ENCODE measurements at regions not wholly inside any gene's neighbourhood (a gene's known extent, or its start where the extent isn't known, plus 50 kb on each side); places are given as distances from the start of the nearest gene placed in this dataset.
A peak's percentile ranks its signal among the peaks of the same experiment; 100 is the strongest.

DNA sequence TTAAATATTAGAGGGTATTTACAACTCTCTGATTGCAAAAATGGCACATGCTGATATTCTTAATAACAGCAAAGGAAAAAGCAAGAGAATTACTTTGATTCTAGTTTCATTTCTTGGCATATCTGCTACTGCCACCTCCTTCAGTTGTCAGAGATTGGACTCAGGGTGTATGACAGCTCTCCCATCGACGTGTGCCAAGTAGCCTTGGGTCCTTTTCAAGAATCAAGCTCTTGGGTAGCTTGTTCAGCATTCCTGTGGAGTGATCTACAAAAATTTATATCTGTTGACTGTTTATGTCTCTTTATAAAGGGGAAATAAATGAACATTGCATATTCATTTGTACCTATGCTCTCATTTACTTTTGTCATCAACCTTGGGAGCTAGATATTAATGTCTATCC lies 315.6 kb downstream of the PRR16 start:
- H3K27ac ChIP-seq (ENCODE audit: low read depth in 2 of 2, low read length in 1 of 2), result peak overlapping the region in 1 of 2 experiments; percentile 82; a peak in 2 of 4 replicates
- H4K20me1 ChIP-seq (ENCODE audit: insufficient read depth), result no peaks in the 10 kb centered on the region
- no peaks in the 10 kb centered on the region for H3K9me3 ChIP-seq

More for the DNA sequence above, 315.6 kb downstream of the PRR16 start:
- WGBS (ENCODE audit: low lambda C conversion rate), result 72% methylated on average over 2 of the region's 2 CpGs
- H3K9me2 ChIP-seq, result no peaks in the 10 kb centered on the region
- H3K9ac ChIP-seq, result peak overlapping the region; percentile 42; the same call in 1 of the 2 replicates
- DNase-seq, result no peak
- peaks cover 11% of the 10 kb centered on the region for H3F3A ChIP-seq (replicated peaks; ENCODE audit: insufficient read depth)
- no peaks in the 10 kb centered on the region for H3K27me3 ChIP-seq (ENCODE audit: insufficient read depth)
- ChIA-PET POLR2A (no interaction called here), CTCF (no interaction called here)
- H3K79me2 ChIP-seq (ENCODE audit: insufficient read depth), result no peaks in the 10 kb centered on the region
- peaks cover 0 to 18% of the 10 kb centered on the region in 2 experiments; a peak in 2 of 4 replicates for H3K4me1 ChIP-seq (ENCODE audit: control insufficient read depth in 1 of 2, insufficient read depth in 2 of 2, low read depth in 1 of 2, low read length in 1 of 2)
- H2AFZ ChIP-seq (ENCODE audit: low read depth), result peak overlapping the region; percentile 78; the same call in 1 of the 2 replicates
- TF ChIP-seq MXI1 (IDR thresholded peaks at IDR 0.05; ENCODE audit: low read depth, low read length) (no peak), TAF1 (IDR thresholded peaks at IDR 0.05; ENCODE audit: borderline replicate concordance, low read depth, low read length) (no peak), FOXJ3 (CRISPR knock-in tag; IDR thresholded peaks at IDR 0.05) (no peak), FOSL2 (IDR thresholded peaks at IDR 0.05; ENCODE audit: borderline replicate concordance, low read depth) (no peak), TEAD4 (IDR thresholded peaks at IDR 0.05; ENCODE audit: borderline replicate concordance, insufficient read depth) (no peak)
- TF ChIP-seq, protein P1, sequence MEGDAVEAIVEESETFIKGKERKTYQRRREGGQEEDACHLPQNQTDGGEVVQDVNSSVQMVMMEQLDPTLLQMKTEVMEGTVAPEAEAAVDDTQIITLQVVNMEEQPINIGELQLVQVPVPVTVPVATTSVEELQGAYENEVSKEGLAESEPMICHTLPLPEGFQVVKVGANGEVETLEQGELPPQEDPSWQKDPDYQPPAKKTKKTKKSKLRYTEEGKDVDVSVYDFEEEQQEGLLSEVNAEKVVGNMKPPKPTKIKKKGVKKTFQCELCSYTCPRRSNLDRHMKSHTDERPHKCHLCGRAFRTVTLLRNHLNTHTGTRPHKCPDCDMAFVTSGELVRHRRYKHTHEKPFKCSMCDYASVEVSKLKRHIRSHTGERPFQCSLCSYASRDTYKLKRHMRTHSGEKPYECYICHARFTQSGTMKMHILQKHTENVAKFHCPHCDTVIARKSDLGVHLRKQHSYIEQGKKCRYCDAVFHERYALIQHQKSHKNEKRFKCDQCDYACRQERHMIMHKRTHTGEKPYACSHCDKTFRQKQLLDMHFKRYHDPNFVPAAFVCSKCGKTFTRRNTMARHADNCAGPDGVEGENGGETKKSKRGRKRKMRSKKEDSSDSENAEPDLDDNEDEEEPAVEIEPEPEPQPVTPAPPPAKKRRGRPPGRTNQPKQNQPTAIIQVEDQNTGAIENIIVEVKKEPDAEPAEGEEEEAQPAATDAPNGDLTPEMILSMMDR (IDR thresholded peaks at IDR 0.05), result no peak
- TF ChIP-seq, protein P2, sequence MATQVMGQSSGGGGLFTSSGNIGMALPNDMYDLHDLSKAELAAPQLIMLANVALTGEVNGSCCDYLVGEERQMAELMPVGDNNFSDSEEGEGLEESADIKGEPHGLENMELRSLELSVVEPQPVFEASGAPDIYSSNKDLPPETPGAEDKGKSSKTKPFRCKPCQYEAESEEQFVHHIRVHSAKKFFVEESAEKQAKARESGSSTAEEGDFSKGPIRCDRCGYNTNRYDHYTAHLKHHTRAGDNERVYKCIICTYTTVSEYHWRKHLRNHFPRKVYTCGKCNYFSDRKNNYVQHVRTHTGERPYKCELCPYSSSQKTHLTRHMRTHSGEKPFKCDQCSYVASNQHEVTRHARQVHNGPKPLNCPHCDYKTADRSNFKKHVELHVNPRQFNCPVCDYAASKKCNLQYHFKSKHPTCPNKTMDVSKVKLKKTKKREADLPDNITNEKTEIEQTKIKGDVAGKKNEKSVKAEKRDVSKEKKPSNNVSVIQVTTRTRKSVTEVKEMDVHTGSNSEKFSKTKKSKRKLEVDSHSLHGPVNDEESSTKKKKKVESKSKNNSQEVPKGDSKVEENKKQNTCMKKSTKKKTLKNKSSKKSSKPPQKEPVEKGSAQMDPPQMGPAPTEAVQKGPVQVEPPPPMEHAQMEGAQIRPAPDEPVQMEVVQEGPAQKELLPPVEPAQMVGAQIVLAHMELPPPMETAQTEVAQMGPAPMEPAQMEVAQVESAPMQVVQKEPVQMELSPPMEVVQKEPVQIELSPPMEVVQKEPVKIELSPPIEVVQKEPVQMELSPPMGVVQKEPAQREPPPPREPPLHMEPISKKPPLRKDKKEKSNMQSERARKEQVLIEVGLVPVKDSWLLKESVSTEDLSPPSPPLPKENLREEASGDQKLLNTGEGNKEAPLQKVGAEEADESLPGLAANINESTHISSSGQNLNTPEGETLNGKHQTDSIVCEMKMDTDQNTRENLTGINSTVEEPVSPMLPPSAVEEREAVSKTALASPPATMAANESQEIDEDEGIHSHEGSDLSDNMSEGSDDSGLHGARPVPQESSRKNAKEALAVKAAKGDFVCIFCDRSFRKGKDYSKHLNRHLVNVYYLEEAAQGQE (IDR thresholded peaks at IDR 0.05; ENCODE audit: low read depth, low read length), result no peak
- TF ChIP-seq, protein P3, sequence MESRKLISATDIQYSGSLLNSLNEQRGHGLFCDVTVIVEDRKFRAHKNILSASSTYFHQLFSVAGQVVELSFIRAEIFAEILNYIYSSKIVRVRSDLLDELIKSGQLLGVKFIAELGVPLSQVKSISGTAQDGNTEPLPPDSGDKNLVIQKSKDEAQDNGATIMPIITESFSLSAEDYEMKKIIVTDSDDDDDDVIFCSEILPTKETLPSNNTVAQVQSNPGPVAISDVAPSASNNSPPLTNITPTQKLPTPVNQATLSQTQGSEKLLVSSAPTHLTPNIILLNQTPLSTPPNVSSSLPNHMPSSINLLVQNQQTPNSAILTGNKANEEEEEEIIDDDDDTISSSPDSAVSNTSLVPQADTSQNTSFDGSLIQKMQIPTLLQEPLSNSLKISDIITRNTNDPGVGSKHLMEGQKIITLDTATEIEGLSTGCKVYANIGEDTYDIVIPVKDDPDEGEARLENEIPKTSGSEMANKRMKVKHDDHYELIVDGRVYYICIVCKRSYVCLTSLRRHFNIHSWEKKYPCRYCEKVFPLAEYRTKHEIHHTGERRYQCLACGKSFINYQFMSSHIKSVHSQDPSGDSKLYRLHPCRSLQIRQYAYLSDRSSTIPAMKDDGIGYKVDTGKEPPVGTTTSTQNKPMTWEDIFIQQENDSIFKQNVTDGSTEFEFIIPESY (IDR thresholded peaks at IDR 0.05; ENCODE audit: borderline replicate concordance, low read depth), result no peak
- H3K36me3 ChIP-seq (replicated peaks in 1 of 2; ENCODE audit: control insufficient read depth in 1 of 2, insufficient read depth in 2 of 2, low read length in 1 of 2), result no peaks in the 10 kb centered on the region
- no peak overlapping the region for H3K4me3 ChIP-seq (ENCODE audit: low read depth in 2 of 2, low read length in 1 of 2)
- H3K4me2 ChIP-seq, result peak overlapping the region; percentile 57

Measured in SK-N-SH (cell line).